SK-N-MC (cell line): ENCODE measurements at regions not wholly inside any gene's neighbourhood (a gene's known extent, or its start where the extent isn't known, plus 50 kb on each side); places are given as distances from the start of the nearest gene placed in this dataset.

Source experiments
- DNase-seq: peaks from one replicate; pipeline ENCODE4 v3.0.0-alpha.2; 2011; ENCODE audit warnings: low read depth, low spot score
- H3K27ac ChIP-seq: fragments of 200-600 bp; sonication (generic); 2 replicates; pipeline ENCODE4 v1.5.1; 2016; ENCODE audit warnings: mixed run types
- H3K36me3 ChIP-seq: fragments of 200-600 bp; sonication (generic); 2 replicates; pipeline ENCODE4 v1.6.1; 2017; ENCODE audit warnings: antibody characterized with exemption, low read length, mixed read lengths; ENCODE audit not compliant: insufficient read depth
- H3K4me3 ChIP-seq: fragments of 200-600 bp; sonication (generic); 2 replicates; pipeline ENCODE4 v1.5.1; 2016
- H3K9ac ChIP-seq: fragments of 200-600 bp; sonication (generic); 2 replicates; pipeline ENCODE4 v1.8.0; 2017; ENCODE audit warnings: mixed run types, mixed read lengths; ENCODE audit not compliant: insufficient read length
- H3K9me3 ChIP-seq: fragments of 200-600 bp; sonication (generic); 2 replicates; pipeline ENCODE4 v1.6.1; 2017; ENCODE audit warnings: low read depth, mild to moderate bottlenecking, antibody characterized with exemption, low read length, moderate library complexity, mixed read lengths
- EZH2 ChIP-seq: fragments of 200-600 bp; sonication (generic); IDR thresholded peaks from one replicate; pipeline ENCODE4 v1.6.1; 2017; ENCODE audit warnings: antibody characterized with exemption
- FOXP2 ChIP-seq: optimal IDR thresholded peaks from 2 replicates; pipeline ENCODE3; 2011; ENCODE audit warnings: mild to moderate bottlenecking, moderate library complexity; ENCODE audit not compliant: insufficient read depth; ENCODE audit errors: extremely low read length, control extremely low read depth
- POLR2AphosphoS5 ChIP-seq: IDR thresholded peaks from 2 replicates; pipeline ENCODE4 v1.6.1; 2012; ENCODE audit warnings: mild to moderate bottlenecking, low read depth, low read length, borderline replicate concordance

DNA sequence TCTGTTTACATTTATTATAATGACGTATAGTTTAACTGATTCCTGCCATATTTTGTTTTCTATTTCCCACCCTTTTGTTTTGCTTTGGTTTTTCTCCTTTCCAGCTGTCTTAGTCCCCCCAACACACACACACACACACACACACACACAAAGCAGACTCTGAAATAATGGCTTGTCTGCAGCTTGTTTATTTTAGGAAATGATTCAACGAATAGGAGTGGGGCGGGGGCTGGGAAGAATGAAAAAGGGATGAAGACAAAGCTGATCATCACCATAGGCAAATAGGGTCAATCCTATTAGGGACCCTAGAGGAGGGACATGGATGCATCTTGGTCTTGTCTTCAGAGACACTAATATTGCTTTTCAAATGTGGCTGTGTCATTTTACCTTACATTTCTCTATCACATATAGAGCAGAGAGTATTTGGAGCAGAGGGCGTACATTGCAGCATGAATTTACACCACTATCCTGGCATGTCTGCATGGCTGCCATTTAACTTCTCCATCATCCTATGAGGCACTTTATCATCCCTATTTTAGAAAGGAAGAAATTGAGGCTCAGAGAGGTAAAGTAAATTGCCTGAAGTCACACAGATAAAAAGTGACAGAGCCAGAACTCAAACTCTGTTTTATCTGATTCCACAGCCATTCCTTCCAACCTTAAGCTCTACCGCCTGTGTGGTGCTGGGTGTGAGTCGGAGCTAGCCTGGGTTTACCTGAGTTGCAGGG lies 147.2 kb upstream of the TPM1 start:
- TF ChIP-seq EZH2: no peak
- TF ChIP-seq FOXP2: no peak
- no peak for TF ChIP-seq POLR2AphosphoS5
- Histone ChIP-seq H3K4me3 (no peak overlapping the region), H3K27ac (no peak overlapping the region), H3K9ac (no peak overlapping the region), H3K9me3 (no peaks in the 10 kb centered on the region), H3K36me3 (no peaks in the 10 kb centered on the region)
- no peak for DNase-seq

DNA sequence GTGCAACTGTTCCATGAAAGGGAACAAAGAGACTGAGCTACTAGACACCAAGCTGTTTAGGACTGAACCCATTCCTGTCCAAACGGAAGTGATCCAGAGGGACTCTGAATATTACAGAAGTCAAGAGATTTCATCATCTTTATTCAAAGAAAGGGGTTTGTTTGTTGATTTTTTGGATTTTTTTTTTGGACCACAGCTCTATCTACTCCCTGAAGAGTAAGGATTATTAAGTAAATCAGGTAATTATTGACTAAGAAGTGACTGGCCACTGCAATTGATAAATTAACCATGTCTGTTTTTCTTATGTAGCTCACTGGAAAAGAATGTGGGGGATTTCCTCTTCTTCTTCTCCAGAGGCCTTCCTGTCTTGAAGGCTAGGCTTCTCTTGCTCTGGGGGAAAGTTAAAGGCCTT lies 146.6 kb upstream of the TPM1 start:
- no peak overlapping the region for H3K27ac ChIP-seq
- TF ChIP-seq FOXP2 (no peak), EZH2 (no peak)
- no peak overlapping the region for H3K9ac ChIP-seq
- H3K36me3 ChIP-seq: no peaks in the 10 kb centered on the region
- no peaks in the 10 kb centered on the region for H3K9me3 ChIP-seq
- DNase-seq: no peak
- H3K4me3 ChIP-seq: no peak overlapping the region

DNA sequence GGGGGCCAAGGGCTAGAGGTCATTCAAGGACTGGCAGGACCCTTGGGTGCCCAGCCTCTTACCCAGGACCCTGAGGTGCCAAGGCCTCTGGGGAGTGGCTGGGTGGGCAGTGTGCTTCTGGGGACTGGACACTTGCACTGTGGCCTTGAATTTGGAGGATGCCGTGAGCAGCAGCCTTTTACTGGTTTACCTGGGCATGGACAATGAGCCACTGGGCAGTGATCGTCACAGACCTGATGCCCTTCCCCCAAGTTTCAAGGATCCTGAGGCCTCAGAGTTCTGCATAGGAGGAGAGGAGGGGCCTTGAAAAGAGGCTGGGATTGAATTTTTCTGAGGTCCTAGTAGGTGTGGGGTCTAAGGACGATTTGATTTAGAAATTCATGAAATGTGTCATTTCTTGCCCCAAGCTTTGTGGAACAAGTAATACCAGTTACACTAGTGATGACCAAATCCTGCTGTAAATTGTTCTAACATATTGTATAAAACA lies 146.1 kb upstream of the TPM1 start:
- TF ChIP-seq FOXP2 (no peak), EZH2 (no peak)
- H3K9ac ChIP-seq: no peak overlapping the region
- H3K9me3 ChIP-seq: no peaks in the 10 kb centered on the region
- H3K36me3 ChIP-seq: no peaks in the 10 kb centered on the region
- H3K4me3 ChIP-seq: no peak overlapping the region
- no peak overlapping the region for H3K27ac ChIP-seq
- DNase-seq: no peak

DNA sequence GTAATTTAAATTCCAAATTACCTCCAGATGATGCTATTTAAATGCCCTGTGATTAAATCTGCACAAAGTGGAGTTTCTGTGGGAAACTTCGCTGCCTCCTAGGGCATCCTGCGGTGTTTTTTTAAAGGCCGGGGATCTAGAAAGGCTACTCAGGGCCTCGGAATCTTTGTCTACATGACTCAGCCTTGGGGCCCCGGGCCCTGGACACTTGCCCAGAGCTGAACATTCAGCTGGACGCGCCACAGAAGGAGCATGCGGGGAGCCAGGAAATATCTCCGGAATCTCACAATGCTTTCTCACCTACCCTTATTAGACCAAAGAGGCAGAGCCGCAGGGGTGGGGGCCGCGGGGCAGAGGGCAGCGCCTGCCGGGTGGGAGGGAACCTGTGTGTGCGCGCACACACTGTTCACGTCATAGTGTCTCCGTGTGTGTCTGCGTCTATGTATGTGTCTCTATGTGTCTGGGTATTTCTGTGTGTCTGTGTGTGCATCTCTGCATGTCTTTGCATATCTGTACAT lies 145.5 kb upstream of the TPM1 start:
- DNase-seq: no peak
- Histone ChIP-seq H3K9ac (no peak overlapping the region), H3K27ac (no peak overlapping the region), H3K9me3 (no peaks in the 10 kb centered on the region), H3K36me3 (no peaks in the 10 kb centered on the region), H3K4me3 (no peak overlapping the region)
- TF ChIP-seq EZH2: no peak
- no peak for TF ChIP-seq POLR2AphosphoS5
- no peak for TF ChIP-seq FOXP2

DNA sequence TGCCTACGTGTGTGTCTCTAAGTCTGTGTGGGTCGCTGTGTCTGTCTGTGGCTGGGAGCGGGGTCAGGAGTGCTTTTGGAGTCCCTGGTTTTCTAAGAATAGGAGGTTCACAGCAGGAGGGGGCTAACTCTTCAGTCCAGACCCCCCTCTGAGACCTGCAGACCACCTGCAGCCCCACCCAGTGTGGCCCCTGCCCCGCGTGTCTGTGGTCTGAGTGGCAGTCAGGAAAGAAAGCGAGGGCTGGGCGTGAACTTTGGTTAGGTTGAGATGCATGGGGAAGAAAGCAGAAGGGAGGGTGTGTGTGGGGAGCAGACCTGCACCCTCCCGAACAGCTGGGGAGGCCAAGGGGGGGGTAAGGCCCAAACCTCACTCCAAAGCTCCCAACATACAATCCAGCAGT lies 144.9 kb upstream of the TPM1 start:
- H3K9ac ChIP-seq: no peak overlapping the region
- no peak overlapping the region for H3K27ac ChIP-seq
- no peak overlapping the region for H3K4me3 ChIP-seq
- TF ChIP-seq POLR2AphosphoS5 (no peak), FOXP2 (no peak), EZH2 (no peak)
- DNase-seq: no peak
- no peaks in the 10 kb centered on the region for H3K36me3 ChIP-seq
- no peaks in the 10 kb centered on the region for H3K9me3 ChIP-seq

DNA sequence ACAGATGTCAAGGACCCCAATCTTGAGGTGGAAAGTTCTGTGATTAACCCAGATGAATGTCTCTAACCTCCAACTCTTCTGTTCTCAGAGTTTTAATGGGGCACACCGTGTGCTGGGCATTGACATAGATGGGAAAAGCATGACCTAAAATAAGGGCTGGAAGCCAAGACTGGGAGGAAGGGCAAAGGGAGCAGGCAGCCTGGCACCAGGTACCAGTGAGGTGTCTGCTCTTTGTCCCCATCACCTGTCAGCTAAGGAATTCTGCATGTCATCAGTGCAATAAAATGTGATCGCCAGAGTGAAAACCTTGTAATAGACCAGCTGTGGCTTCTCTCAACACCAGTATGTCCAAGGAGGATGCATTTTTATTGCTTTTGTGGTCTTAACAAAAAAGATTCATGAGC lies 143.5 kb upstream of the TPM1 start:
- Histone ChIP-seq H3K27ac (no peak overlapping the region), H3K4me3 (no peak overlapping the region), H3K9me3 (no peaks in the 10 kb centered on the region), H3K9ac (no peak overlapping the region), H3K36me3 (no peaks in the 10 kb centered on the region)
- DNase-seq: no peak
- TF ChIP-seq EZH2 (no peak), POLR2AphosphoS5 (no peak), FOXP2 (no peak)

DNA sequence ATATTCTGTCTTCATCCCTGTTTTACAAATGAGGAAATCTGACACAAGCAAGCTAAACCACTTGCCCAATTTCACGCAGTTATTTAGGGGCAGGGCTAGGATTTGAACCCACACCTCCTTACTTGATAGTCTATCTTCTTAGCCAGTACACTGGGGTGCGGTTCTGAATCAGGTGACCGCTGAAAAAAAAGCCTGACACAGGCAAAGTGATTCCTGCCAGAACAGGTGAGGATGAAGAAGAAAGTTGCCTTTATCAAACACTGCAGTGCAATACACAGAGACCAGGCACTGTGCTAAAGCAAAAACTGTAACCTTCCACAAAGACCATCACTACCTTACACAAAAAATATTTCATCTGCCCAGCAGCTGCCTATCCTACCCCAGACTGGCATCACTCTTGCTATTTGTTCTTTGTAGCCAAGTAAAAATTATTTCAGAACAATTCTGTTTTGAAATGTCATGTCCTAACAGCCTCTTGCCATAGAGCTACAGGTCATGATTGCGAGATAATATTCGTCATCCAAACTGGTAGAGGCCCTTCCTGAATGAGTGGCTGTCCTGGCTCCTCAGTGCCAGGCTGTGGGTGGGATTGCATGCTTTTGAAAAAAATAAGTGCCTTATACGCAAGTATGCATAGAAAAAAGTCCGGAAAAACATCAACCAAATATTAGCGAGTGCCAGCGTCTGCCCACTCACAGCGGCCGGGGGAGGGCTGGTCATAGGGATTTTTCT lies 142.3 kb upstream of the TPM1 start:
- no peak overlapping the region for H3K4me3 ChIP-seq
- no peaks in the 10 kb centered on the region for H3K9me3 ChIP-seq
- no peak overlapping the region for H3K27ac ChIP-seq
- no peak for DNase-seq
- TF ChIP-seq EZH2: no peak
- no peak for TF ChIP-seq FOXP2
- no peak for TF ChIP-seq POLR2AphosphoS5
- no peaks in the 10 kb centered on the region for H3K36me3 ChIP-seq
- H3K9ac ChIP-seq: no peak overlapping the region

DNA sequence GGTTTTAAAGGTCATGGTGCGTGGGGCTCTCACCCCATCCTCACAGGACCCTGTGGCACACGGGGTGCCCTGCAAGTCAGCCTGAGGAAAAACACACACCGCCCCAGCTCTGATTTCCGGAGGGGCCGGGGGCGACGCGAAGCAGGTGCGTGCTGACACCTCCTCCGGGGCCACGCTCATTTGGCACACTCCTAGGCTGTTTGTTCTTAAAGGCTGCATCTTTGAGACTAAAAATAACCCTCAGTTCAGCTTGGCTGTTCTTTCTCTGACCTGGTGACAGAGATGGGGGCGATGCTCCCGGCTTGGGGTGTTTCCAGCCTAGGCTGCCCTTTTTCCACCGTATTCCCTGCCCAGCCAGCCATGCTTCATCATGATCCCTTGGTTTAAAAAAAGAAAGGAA lies 141.5 kb upstream of the TPM1 start:
- TF ChIP-seq FOXP2: no peak
- TF ChIP-seq POLR2AphosphoS5: no peak
- TF ChIP-seq EZH2: no peak
- no peak overlapping the region for H3K4me3 ChIP-seq
- no peaks in the 10 kb centered on the region for H3K9me3 ChIP-seq
- no peak overlapping the region for H3K9ac ChIP-seq
- DNase-seq: no peak
- no peak overlapping the region for H3K27ac ChIP-seq
- no peaks in the 10 kb centered on the region for H3K36me3 ChIP-seq

DNA sequence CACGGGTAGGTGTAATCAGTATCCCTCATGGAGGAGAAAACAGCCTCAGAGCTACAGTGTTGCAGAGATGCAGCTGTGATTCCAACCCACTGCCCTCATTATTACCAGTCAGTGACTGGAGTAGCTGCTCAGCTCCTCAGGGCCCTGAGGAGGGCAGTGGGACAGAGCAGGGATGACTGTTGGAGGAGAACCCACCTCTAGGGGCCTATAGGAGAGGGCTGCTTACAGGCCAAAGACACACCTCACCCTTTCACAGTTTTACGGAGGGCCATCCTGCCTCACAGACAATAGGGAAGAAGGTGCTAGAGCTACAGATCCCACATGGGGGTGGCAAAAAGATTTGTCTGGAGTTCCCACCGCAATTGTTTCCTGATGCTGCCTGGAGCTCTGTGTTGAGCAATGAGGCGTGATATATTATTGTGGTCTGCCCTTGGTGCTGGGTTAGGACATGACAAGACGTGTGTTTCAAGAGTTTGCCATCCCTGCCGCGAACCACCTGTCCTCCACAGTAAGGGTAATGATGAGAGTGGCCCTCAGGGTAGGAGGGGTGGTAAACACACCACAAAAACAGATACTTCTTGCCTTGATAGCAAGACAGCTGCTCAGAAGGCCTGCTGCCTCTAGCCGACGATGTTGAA lies 140.5 kb upstream of the TPM1 start:
- no peaks in the 10 kb centered on the region for H3K36me3 ChIP-seq
- no peak overlapping the region for H3K4me3 ChIP-seq
- H3K9me3 ChIP-seq: no peaks in the 10 kb centered on the region
- H3K27ac ChIP-seq: no peak overlapping the region
- no peak for DNase-seq
- TF ChIP-seq FOXP2: no peak
- no peak for TF ChIP-seq EZH2
- no peak for TF ChIP-seq POLR2AphosphoS5
- no peak overlapping the region for H3K9ac ChIP-seq
